Kidney (tissue), 13 donors: ENCODE measurements at regions not wholly inside any gene's neighbourhood (a gene's known extent, or its start where the extent isn't known, plus 50 kb on each side); places are given as distances from the start of the nearest gene placed in this dataset.

Experiments
- DNase-seq, 5 donors: peaks; one replicate each; pipeline ENCODE4 v3.0.0-alpha.2; 2013 to 2020
- FAIRE-seq: peaks from 2 replicates; lab custom pipeline; 2012; peaks lifted over from hg19 to GRCh38; lab: Jason Lieb, UNC
- H3K27ac ChIP-seq, 2 donors: one replicate each; pipeline ENCODE4 v1.7.0; 2013; ENCODE audit warnings: low read depth in 2 of 2, low read length in 2 of 2, inconsistent platforms in 1 of 2
- H3K27me3 ChIP-seq: one replicate; pipeline ENCODE4 v1.7.1; 2013; ENCODE audit warnings: low read length, inconsistent platforms; ENCODE audit not compliant: control insufficient read depth, insufficient read depth
- H3K36me3 ChIP-seq, 3 donors: one replicate each; pipeline versions ENCODE4 v1.7.0 to v1.7.1; 2013; ENCODE audit warnings: low read length in 3 of 3, control low read depth in 1 of 3, inconsistent platforms in 1 of 3; ENCODE audit not compliant: insufficient read depth in 3 of 3, control insufficient read depth in 2 of 3
- H3K4me1 ChIP-seq, 3 donors: one replicate each; pipeline versions ENCODE4 v1.7.0 to v1.7.1; 2013; ENCODE audit warnings: low read length in 3 of 3, inconsistent platforms in 1 of 3, low read depth in 1 of 3; ENCODE audit not compliant: control insufficient read depth in 2 of 3, insufficient read depth in 2 of 3
- H3K4me3 ChIP-seq, 3 donors: one replicate each; pipeline versions ENCODE4 v1.7.0 to v1.8.1; 2013; ENCODE audit warnings: low read length in 3 of 3, control low read depth in 1 of 3, inconsistent platforms in 1 of 3
- H3K9ac ChIP-seq, 3 donors: one replicate each; pipeline versions ENCODE4 v1.7.0 to v1.7.1; 2013; ENCODE audit warnings: low read length in 3 of 3, control low read depth in 1 of 3, inconsistent platforms in 1 of 3
- H3K9me3 ChIP-seq, 3 donors: one replicate each; pipeline versions ENCODE4 v1.7.0 to v1.7.1; 2013; ENCODE audit warnings: low read length in 3 of 3, control low read depth in 1 of 3, inconsistent platforms in 1 of 3; ENCODE audit not compliant: control insufficient read depth in 2 of 3, insufficient read depth in 1 of 3
- intact Hi-C: fragments of 100-400 bp; cut with DNase I; formaldehyde crosslinking; loops from one replicate; pipeline ENCODE4 v1.11.1; 2022
- TF ChIP-seq, protein P1 (sequence below): IDR thresholded peaks from 3 replicates; pipeline ENCODE4 v1.5.1; 2012; ENCODE audit warnings: mild to moderate bottlenecking, moderate library complexity, borderline replicate concordance; ENCODE audit not compliant: insufficient read depth; ENCODE audit errors: extremely low read depth
- donor health status: control.
- donor health status: control.
- donor health status: control.
- donor health status: control.
- donor health status: control.
- donor health status: DM: yes; HTN: yes; CAD: no.
- donor health status: Normal renal cell carcinoma (clear cell type).

- TF ChIP-seq, protein P1, sequence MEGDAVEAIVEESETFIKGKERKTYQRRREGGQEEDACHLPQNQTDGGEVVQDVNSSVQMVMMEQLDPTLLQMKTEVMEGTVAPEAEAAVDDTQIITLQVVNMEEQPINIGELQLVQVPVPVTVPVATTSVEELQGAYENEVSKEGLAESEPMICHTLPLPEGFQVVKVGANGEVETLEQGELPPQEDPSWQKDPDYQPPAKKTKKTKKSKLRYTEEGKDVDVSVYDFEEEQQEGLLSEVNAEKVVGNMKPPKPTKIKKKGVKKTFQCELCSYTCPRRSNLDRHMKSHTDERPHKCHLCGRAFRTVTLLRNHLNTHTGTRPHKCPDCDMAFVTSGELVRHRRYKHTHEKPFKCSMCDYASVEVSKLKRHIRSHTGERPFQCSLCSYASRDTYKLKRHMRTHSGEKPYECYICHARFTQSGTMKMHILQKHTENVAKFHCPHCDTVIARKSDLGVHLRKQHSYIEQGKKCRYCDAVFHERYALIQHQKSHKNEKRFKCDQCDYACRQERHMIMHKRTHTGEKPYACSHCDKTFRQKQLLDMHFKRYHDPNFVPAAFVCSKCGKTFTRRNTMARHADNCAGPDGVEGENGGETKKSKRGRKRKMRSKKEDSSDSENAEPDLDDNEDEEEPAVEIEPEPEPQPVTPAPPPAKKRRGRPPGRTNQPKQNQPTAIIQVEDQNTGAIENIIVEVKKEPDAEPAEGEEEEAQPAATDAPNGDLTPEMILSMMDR = no peak
- H3K27ac ChIP-seq = no peak overlapping the region
- H3K9ac ChIP-seq = no peak overlapping the region
- H3K27me3 ChIP-seq = no peaks in the 10 kb centered on the region
- DNase-seq = no peak
- peaks cover 0 to 3% (median 0%) of the 10 kb centered on the region in 3 donors for H3K9me3 ChIP-seq
- intact Hi-C loops = no loop called here
- no peak overlapping the region for H3K4me3 ChIP-seq
- no peaks in the 10 kb centered on the region for H3K4me1 ChIP-seq
- no peak for FAIRE-seq
- H3K36me3 ChIP-seq = no peaks in the 10 kb centered on the region
These were observed 440.9 kb downstream of the RFC3 start for GRCh38 chr13:34258646-34259386.

DNA sequence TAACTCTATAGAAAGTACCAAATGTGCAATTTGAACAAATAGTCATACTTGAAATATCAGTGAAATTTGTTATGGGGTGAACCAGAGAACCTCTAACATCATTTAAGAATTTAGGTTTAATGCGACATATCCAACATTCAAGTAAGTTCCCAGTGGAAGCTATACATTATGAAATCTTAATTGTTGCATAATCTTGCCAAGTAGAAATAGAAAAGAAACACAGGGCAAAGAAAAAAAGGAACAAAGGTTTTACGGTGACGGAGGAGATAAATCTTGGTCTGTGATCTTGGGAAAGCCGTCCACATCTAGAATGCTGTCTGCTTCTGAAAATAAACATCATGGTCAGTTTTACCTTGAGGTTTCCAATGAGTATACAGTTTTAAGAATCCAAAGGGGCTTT is 445.7 kb downstream of the RFC3 start:
- no peaks in the 10 kb centered on the region for H3K9me3 ChIP-seq
- intact Hi-C loops = no loop called here
- DNase-seq (no peak), FAIRE-seq (no peak)
- H3K27ac ChIP-seq = no peak overlapping the region
- H3K27me3 ChIP-seq = no peaks in the 10 kb centered on the region
- TF ChIP-seq, protein P1 = no peak
- no peak overlapping the region for H3K9ac ChIP-seq
- H3K4me1 ChIP-seq = no peaks in the 10 kb centered on the region
- no peaks in the 10 kb centered on the region for H3K36me3 ChIP-seq
- H3K4me3 ChIP-seq = no peak overlapping the region

DNA sequence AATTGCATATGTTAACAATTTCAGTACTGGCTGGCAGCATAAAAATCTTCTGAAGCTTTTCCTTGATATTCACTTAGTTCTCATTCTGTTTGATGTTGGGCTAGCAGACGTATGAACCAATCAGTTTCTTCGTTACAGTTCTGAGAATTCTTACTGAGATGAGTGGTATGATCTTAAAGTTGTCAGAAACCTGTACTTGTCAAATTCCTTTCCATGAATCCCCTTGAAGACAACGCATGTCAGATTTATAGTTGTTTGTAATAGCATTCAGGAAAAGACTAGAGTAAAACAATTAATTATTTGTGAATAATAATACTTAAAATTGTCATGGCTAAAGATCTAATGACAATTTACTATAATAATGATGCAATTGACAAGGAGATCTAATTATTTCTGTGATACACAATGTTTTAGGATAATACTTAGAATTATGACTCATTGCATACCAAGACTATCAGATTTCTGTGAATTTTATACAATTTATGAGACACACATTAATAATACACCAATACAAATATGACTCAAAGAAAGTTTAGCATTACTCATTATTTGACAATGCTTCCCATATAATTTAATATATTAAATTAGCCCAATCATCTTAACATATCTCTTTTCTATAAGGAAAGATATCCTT is 447.2 kb downstream of the RFC3 start:
- no peak overlapping the region for H3K4me3 ChIP-seq
- FAIRE-seq (no peak), DNase-seq (no peak)
- H3K27ac ChIP-seq = no peak overlapping the region
- no peaks in the 10 kb centered on the region for H3K4me1 ChIP-seq
- no peak overlapping the region for H3K9ac ChIP-seq
- intact Hi-C loops = no loop called here
- no peaks in the 10 kb centered on the region for H3K9me3 ChIP-seq
- TF ChIP-seq, protein P1 = no peak
- no peaks in the 10 kb centered on the region for H3K27me3 ChIP-seq
- H3K36me3 ChIP-seq = no peaks in the 10 kb centered on the region
